HK-2 (cell line): ENCODE measurements at regions not wholly inside any gene's neighbourhood (a gene's known extent, or its start where the extent isn't known, plus 50 kb on each side); places are given as distances from the start of the nearest gene placed in this dataset.

Experiments used
- DNase-seq: peaks from one replicate; pipeline ENCODE4 v3.0.0-alpha.2; 2018; ENCODE audit not compliant: unreplicated experiment

DNA sequence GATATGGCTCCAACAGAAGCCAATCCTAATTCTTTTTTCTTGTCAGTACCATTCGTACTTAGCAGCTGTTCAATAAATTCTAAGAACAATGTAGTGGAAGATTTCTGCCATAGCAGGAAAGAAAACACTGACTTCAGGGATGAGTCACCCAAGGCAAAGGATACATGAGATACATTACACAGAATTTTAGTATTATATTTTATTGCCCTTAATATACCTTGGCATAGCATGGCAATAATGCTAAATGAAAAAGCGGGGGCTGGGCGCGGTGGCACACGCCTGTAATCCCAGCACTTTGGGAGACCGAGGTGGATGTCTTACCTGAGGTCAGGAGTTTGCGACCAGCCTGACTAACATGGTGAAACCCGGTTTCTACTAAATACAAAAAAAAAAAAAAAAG, 619.1 kb upstream of the DAB2 start:
- no peak for DNase-seq

DNA sequence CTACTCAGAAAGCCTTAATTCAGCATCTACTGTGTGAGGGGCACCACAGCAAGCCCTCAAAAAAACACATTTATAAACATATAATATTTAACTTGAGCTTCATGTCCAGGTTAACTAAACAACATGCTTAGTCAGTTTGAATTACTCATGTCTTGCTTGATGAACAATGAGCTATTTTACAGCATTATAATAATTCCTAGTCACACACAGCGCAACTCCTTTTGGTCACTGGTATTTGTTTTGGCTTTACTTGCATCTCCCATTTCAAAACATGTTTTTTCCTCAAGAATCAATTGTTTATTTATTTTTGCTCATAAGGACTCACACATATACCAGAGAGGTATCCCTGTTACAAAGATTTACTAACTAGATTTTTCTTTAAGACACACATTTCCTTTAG, 616.7 kb upstream of the DAB2 start:
- DNase-seq: no peak

DNA sequence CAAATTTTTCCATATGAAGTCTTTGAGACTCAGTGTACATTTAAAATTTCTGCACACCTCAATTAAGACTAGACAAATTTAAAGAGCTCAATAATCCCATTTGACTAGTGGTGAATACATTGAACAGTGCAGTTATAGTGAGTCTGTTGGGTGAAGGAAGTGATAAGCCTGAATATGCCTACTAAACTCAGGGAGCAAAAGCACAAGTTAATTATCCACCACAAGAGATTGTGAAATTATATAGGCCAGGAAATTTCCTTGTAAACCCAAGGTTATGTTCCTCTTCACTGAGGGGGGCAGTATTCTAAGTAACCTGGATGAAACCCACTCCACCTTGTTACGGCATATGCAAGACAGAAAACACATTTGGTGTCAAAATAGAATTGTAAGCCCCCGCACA, 612.9 kb upstream of the DAB2 start:
- no peak for DNase-seq

DNA sequence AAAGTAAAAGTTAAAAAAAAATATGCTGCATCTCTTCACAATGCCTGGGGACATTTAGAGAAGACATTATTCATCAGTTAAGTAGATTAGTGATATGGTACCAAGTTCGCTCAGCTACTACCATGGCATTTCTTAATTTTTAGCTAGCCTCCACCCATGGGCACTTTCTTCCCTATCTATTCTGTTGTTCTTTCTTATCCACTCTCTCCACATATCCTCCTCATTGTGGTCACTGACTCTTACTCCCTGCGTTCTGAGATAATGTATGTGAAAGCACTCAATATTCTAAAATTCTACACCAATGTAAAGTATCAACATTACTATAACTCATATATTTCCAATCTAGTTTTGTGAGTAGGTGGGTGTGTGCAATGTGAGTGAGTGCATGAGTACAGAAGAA, 609.7 kb upstream of the DAB2 start:
- no peak for DNase-seq

DNA sequence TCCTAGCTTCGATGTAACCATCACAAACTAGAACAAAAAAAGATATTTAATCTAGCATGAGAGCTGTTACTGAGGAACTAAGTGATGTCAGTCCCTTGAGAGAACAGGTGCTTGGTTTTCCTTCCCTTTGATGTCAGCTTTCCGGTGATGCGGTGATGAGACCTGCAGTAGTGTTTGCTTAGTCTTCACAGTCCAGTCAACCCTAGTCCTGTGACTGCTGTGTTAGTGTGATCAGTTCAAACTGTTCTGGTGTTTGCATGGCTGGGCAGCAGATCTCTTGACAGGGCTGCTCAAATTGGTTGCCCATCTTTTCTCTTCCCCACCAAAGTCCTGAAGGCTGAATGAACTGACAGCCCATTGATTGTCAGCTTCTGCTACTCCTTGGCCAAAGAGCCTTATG, 608.6 kb upstream of the DAB2 start:
- DNase-seq: no peak

DNA sequence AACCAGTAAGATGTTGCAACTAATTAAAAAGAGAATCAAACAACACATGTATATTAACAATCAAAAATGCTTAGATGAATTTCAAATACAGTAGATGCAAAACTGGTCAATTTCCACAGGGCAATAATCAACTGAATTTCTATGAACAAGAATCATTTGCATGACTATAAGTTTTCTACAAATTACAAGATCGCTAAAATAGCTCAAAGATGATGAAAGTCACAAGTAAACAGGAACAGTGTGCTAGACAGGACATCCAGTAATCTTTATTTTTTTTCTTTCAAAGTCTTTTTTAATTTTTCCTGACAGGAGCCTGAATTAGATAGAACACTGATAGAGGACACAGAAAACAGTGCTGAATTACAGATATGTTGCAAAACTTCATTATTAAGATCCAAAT, 608.2 kb upstream of the DAB2 start:
- no peak for DNase-seq

DNA sequence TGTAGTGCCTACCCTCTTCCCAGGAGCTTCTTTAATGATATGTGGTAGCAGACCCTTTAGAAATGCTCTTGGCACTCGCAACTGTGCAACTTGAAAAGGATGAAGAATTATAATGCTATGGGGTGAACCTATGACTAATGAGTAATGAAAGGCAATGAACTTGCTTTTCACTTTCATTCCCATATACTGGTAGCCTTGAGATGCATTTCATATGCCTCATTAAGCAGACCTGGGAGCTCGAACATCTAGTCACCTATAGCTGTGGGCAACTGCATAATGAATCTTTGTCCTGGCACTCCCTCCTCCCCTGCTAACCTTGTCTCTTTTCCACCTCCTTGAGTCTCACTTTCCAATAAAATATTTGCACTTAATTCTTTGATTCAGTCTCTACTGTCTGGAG, 605.9 kb upstream of the DAB2 start:
- no peak for DNase-seq

DNA sequence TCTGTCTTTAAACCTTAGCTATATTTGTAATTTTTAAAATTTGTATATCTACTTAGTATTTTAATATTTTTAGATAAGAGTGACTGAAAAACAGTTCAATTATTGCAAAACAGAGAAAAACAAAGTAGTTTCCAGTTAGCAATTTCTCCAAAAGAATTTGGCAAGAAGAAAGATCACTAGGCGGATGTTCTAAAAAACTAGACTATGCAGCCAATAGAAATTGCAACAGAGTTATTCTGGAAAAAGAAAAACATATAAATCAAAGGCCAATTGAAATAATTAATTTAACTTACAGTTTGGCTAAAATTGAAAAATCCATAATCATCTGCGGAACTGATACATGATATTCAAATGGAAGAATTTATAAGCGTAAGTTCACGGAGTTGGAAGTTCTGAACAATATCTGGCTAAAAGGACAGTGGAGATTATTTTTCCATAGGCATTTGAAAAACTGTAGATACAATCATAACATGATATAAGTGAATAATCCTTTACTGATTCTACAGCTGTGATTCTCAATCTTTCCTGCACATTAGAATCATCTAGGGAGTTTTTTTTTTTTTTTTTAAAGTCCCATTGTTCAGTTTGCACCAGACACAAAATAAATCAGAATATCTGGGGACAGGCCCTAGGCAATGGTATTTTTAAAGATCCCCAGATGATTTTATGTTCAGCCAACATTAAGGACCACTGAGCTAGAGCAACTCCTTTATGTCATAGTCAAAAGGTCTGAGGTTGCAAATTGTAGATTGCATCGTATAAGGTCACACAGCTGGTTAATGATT, 605.1 kb upstream of the DAB2 start:
- DNase-seq: no peak

DNA sequence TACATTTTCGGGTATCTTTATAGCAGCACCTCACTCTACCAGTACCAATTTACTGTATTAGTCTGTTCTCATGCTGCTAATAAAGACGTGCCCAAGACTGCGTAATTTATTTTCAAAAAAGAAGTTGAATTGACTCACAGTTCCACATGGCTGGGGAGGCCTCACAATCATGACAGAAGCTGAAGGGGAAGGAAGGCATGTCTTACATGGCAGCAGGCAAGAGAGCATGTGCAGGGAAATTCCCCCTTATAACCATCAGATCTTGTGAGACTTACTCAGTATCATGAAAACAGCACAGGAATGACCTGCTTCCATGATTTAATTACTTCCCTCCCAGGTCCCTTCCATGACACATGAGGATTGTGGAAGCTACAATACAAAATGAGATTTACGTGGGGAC, 602.6 kb upstream of the DAB2 start:
- no peak for DNase-seq

DNA sequence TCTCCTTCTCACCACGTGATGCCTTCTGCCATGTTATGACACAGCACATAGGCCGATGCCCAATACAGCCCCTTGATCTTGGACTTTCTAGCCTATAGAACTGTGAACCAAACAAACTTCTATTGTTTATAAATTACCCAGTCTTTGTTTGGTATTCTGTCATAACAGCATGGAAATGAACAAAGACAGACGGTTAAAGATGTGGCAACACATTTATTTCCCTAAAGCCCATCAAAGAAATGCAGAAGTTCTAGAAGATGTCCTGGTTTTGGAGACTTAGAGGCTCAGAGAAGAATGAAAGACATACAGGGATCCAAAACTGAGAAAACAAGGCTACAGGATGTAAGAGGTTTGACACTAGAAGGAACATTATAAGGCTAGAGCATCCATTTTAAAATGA, 600.8 kb upstream of the DAB2 start:
- no peak for DNase-seq

DNA sequence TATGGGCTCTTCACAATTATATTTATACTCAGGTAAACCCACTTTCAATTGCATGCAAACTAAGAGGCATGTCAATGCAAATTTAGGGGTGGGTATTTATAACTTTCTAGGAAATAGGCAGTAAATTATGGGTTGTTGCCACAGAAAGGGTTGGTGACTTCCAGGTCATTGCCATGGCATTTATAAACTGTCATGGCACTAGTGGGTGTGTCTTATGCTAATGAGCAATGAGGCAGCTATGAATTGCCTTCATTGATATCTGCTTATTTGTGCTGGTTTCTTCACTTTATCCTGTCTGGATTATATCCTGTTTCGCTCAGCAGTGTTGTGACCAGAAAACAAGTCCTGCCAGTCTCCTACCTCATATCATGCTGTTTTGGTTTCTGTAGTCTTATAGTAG, 597.3 kb upstream of the DAB2 start:
- DNase-seq: no peak

DNA sequence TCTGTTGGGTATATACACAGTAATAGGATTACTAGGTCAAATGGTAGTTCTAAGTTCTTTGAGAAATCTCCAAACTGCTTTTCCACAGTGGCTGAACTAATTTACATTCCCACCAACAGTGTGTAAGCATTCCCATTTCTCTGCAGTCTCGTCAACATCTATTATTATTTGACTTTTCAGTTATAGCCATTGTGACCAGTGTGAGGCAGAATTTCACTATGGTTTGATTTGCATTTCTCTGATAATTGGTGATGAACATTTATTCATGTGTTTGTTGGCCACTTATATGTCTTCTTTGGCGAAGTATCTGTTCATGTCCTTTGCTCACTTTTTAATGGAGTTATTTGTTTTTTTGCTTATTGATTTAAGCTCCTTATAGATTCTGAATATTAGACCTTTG, 596.2 kb upstream of the DAB2 start:
- no peak for DNase-seq

DNA sequence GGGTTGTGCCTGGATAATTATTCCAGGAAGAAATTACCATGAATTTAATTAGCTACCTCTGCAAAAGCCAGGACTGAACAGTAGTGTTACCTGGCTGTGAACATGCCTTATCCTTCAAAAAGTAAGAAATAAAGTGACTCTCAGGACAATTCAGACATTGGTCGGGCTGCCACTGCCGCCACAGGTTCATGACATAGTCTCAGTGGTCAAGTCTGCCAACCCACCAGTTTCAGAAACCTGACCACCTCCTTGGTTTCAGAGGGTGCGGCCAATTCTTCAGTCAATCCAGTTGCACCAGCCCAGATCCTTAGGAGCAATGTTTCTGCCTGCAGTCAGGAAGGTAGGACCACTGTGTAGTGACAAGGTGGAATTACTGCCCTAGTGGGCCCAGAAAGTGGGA, 593.1 kb upstream of the DAB2 start:
- DNase-seq: no peak

DNA sequence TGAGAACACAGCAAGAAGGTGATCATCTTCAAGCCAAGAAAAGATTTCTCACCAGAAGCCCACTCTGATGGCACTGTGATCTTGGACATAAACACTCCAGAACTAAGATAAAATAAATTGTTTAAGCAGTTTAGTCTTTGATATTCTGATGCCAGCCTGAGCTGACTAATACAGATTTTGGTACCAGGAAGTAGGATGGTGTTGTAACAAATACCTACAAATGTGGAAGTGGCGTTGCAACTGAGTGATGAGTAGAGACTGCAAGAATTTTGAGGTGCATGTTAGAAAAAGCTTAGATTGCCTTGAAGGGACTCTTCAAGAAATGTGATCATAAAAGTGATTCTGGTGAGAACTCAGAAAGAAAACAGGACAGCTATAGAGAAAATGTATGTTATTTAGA, 592.4 kb upstream of the DAB2 start:
- no peak for DNase-seq

DNA sequence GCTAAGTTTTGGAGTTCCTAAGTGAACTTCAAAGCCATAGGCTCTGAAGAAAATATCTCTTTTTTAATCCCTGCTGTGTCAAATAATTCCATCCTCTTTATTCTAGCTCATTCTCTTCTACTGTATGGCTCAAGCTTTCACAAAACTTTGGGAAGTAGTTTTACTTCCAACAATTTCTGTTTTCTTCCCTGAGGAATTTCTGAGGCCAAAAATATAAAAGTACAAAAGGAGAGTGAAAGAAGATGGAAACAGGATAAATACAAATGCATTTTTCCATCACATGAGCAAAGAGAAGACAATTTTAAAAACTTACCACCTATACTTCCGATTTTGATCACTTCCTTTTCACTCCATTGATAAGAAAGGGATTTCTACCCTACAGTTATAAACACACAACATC, 585.7 kb upstream of the DAB2 start:
- DNase-seq: no peak

DNA sequence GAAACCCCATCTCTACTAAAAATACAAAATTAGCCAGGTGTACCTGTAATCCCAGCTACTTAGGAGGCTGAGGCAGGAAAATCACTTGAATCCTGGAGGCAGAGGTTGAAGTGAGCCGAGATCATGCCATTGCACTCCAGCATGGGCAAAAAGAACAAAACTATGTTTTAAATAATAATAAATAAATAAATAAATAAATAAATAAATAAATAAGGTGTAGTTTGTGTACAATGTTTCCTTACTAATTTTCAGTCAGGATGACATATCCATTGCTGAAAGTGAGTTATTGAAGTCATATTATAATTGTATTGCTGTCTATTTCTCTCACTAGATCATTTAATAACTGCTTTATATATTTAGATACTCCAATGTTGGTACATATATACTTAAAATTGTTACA, 581.5 kb upstream of the DAB2 start:
- no peak for DNase-seq

DNA sequence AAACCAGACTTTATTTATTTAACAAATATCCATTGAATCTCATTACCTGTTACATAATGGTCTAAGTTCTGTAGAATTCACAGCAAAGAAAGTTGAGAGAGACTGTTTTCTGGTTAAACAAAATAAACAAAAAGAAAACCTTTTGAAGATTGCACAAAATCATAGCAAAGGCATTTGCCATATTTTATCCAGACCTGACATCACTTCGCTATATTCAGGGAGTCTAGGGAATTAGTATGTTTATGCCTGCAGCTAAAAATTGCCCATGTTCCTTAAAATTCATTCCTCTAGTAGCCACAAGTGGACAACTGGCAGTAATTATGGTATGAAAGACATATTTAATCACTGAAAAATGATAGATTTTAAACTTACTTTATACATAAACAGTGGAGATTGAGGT, 577.0 kb upstream of the DAB2 start:
- DNase-seq: no peak

DNA sequence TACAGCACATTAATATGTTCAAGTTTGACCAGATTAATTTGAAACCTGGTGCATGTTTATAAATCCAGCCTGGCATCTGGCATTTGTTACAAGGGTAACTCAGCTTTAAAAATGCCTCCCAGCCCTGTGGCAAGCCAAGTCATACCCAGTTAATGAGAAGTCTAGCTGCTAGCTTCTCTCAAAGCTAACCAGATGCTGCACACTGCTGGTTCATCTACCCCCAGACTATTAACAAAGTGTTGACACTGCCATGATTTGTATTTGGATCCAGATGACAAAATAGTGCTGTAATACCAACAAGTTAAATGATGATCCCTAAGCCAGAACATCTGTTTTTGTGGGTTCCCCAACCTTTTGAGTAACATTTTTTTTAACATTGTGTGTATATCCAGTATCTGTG, 573.7 kb upstream of the DAB2 start:
- DNase-seq: no peak

DNA sequence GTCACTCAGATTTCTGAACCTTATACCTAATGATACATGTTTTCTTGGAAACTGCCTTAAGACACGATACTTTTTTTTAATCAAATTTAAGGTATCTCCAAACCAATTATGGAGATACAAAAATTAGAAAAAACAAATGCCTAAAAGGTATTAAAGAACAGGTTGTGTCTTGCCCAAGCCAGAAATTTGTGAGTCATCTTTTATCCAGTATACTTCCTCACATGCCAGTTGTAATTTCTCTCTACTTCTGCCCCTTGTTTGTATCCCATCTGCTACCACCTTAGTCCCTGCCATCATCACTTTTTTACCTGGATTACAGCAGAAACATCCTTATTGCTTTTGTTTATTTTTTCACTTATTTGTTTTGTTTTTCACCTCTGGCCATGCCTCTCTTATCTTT, 571.2 kb upstream of the DAB2 start:
- DNase-seq: no peak

DNA sequence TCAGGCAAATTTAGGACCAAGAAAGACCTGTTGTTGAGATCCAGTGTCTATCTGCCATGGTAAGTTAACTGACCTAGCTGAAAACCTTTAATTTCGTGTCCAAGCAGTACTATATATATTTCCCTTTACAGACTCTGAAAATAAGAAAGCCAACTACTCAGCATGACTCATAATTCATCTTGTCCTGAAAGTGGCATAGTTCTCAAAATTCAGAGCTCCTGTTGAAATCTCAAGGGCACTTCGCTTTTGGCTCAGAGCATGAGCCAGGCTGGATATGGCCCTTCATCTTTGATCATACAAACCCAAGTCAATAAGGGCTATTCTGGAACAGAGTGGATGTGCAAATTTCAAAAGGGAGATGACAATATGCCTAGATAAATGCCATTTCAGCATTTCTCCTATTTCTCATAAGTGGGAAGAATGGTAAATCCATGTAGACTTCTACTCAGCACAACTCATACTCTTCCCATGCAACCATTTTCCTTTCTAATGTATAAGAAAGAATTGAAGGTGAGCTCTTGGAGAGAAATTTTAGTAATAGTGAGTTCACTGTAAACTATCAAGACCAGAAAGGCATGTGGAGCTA, 567.9 kb upstream of the DAB2 start:
- DNase-seq: no peak

DNA sequence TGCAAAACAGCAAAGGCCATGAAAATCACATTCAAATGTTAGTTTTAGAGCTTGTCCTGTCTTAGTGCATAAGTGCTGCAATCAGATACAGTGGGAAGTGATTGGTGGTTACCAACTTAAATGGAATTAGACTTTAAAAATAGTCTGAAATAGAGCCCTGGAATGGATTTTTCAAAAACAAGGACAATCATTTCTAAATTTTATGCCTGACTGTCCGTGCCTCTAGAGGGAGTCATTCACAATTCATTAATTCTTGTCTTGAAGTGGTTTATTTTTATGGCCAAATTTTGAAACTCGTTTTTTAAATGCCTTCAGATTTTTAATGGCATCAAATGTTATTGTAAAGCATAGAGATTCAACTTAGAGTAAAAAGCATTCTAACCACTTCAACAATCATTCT, 561.8 kb upstream of the DAB2 start:
- no peak for DNase-seq

DNA sequence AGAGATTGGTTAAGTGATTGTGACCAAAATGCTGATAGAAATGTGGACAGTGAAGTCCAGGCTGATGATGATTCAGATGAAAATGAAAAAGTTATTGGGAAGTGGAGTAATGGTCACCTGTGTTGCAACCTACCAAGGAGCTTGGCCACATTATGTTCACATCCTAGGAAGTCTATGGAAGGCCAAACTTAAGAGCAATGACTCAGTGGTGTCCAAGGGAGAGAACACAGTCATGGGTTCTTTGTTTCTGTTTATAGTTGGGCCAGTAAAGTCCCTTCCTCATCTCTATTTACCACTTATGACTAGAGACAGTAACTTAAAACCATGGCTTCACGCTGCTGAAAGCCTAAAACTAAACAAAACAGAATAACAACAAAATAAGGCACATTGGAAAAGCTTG, 555.3 kb upstream of the DAB2 start:
- no peak for DNase-seq

DNA sequence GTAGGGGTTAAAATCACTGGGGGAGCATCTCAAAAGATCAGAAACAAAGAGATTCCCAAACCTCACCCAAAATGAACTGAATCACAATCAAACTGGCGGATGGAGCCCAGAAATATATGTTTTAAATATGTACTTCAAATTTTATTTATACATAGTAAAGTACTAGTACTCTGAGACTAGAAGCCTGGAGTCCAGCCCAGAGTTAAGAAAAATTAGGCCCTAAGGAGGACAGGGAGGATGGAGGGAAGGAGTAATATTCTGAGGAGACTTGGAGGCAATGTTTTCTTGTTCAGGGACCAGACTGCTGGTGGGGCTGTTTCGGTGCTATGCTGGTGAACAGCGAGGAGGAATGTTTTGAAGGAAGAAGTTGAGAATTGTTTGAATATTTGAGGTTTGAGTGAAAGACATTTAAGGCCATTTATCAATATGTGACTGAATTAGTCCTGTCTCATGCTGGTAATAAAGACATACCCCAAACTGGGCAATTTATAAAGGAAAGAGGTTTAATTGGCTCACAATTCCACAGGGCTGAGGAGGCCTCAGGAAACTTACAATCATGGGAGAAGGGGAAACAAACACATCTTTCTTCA, 552.4 kb upstream of the DAB2 start:
- no peak for DNase-seq
